DND-41 (cell line): ENCODE measurements at regions not wholly inside any gene's neighbourhood (a gene's known extent, or its start where the extent isn't known, plus 50 kb on each side); places are given as distances from the start of the nearest gene placed in this dataset.

Experiments
- EZH2 ChIP-seq: IDR thresholded peaks from 3 replicates; pipeline ENCODE4 v1.6.1; 2012; ENCODE audit warnings: borderline replicate concordance, low read depth, mild to moderate bottlenecking, moderate library complexity, low read length, inconsistent platforms; ENCODE audit not compliant: severe bottlenecking
- TF ChIP-seq, protein P1 (sequence below): IDR thresholded peaks from 2 replicates; pipeline ENCODE4 v1.5.1; 2012; ENCODE audit warnings: borderline replicate concordance, low read length, moderate library complexity, mild to moderate bottlenecking; ENCODE audit not compliant: poor library complexity, severe bottlenecking; ENCODE audit errors: extremely low read depth

DNA sequence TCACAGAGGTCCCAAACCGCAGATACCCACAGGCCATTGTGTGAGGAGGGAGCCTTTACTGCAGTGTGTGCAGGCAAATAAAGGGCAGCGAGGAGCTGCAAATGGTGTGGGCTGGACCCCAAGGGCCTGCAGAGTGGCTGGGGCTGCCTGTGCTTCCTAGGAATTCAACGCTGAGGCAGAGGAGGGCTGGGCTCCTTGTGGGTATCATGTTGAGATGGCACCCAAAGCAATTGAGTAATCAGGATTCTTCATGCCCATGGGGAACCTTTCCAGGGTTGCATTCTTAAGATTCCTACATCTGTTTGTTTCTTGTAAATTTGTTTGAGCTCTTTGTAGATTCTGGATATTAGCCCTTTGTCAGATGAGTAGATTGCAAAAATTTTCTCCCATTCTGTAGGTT lies 85.4 kb upstream of the LIPC start:
- TF ChIP-seq, protein P1, sequence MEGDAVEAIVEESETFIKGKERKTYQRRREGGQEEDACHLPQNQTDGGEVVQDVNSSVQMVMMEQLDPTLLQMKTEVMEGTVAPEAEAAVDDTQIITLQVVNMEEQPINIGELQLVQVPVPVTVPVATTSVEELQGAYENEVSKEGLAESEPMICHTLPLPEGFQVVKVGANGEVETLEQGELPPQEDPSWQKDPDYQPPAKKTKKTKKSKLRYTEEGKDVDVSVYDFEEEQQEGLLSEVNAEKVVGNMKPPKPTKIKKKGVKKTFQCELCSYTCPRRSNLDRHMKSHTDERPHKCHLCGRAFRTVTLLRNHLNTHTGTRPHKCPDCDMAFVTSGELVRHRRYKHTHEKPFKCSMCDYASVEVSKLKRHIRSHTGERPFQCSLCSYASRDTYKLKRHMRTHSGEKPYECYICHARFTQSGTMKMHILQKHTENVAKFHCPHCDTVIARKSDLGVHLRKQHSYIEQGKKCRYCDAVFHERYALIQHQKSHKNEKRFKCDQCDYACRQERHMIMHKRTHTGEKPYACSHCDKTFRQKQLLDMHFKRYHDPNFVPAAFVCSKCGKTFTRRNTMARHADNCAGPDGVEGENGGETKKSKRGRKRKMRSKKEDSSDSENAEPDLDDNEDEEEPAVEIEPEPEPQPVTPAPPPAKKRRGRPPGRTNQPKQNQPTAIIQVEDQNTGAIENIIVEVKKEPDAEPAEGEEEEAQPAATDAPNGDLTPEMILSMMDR: no peak
- no peak for TF ChIP-seq EZH2
